GM23248 (cell line): ENCODE measurements at regions not wholly inside any gene's neighbourhood (a gene's known extent, or its start where the extent isn't known, plus 50 kb on each side); places are given as distances from the start of the nearest gene placed in this dataset.

Experiments used
- DNase-seq: peaks from one replicate; pipeline ENCODE4 v3.0.0-alpha.2; 2015
- H2AFZ ChIP-seq: fragments of 200-600 bp; sonication (generic); 2 replicates; pipeline ENCODE4 v1.6.1; 2016; ENCODE audit warnings: antibody characterized with exemption
- H3F3A ChIP-seq: fragments of 200-600 bp; sonication (generic); 2 replicates; pipeline ENCODE4 v1.6.1; 2016; ENCODE audit warnings: mild to moderate bottlenecking, antibody characterized with exemption, mixed run types; ENCODE audit not compliant: insufficient read depth
- H3K27ac ChIP-seq: fragments of 200-600 bp; sonication (generic); 2 replicates; pipeline ENCODE4 v1.5.1; 2016; ENCODE audit warnings: mild to moderate bottlenecking
- H3K27me3 ChIP-seq: fragments of 200-600 bp; sonication (generic); replicated peaks from 2 replicates; pipeline ENCODE4 v1.6.1; 2016; ENCODE audit warnings: mild to moderate bottlenecking; ENCODE audit not compliant: insufficient read depth
- H3K36me3 ChIP-seq: fragments of 200-600 bp; sonication (generic); 2 replicates; pipeline ENCODE4 v1.6.1; 2016; ENCODE audit warnings: low read depth, mild to moderate bottlenecking
- H3K4me1 ChIP-seq: fragments of 200-600 bp; sonication (generic); 2 replicates; pipeline ENCODE4 v1.6.1; 2016; ENCODE audit warnings: mild to moderate bottlenecking; ENCODE audit not compliant: insufficient read depth
- H3K4me2 ChIP-seq: fragments of 200-600 bp; sonication (generic); one replicate; pipeline ENCODE4 v1.6.1; 2016; ENCODE audit warnings: mild to moderate bottlenecking; ENCODE audit not compliant: unreplicated experiment
- H3K4me3 ChIP-seq: fragments of 200-600 bp; sonication (generic); 2 replicates; pipeline ENCODE4 v1.5.1; 2016; ENCODE audit warnings: mild to moderate bottlenecking
- H3K79me2 ChIP-seq: fragments of 200-600 bp; sonication (generic); 2 replicates; pipeline ENCODE4 v1.6.1; 2016; ENCODE audit warnings: mild to moderate bottlenecking; ENCODE audit not compliant: insufficient read depth
- H3K9ac ChIP-seq: fragments of 200-600 bp; sonication (generic); 2 replicates; pipeline ENCODE4 v1.6.1; 2016; ENCODE audit warnings: mild to moderate bottlenecking
- H3K9me2 ChIP-seq: fragments of 200-600 bp; sonication (generic); 2 replicates; pipeline ENCODE4 v1.6.1; 2016; ENCODE audit warnings: mixed run types, mild to moderate bottlenecking, moderate library complexity; ENCODE audit not compliant: insufficient read depth
- H3K9me3 ChIP-seq: fragments of 200-600 bp; sonication (generic); one replicate; pipeline ENCODE4 v1.6.1; 2017; ENCODE audit warnings: low read depth
- H4K20me1 ChIP-seq: fragments of 200-600 bp; sonication (generic); 2 replicates; pipeline ENCODE4 v1.6.0; 2016; ENCODE audit not compliant: insufficient read depth
- EZH2 ChIP-seq: fragments of 200-600 bp; sonication (generic); IDR thresholded peaks from 2 replicates; pipeline ENCODE4 v1.6.1; 2018; ENCODE audit warnings: antibody characterized with exemption, mild to moderate bottlenecking; ENCODE audit not compliant: insufficient read depth, poor library complexity, severe bottlenecking
- EZH2phosphoT487 ChIP-seq: fragments of 200-600 bp; sonication (generic); IDR thresholded peaks from 2 replicates; pipeline ENCODE4 v1.6.1; 2018; ENCODE audit warnings: antibody characterized with exemption, moderate library complexity, mild to moderate bottlenecking, low read depth; ENCODE audit not compliant: insufficient read depth
- WGBS, 2 experiments: methylation state at CpG; one replicate each; pipeline ENCODE4 v1.1.6; 2015 to 2017; ENCODE audit warnings: low lambda C conversion rate in 2 of 2, low coverage in 1 of 2; ENCODE audit errors: missing lambda C conversion rate in 2 of 2; 5-methylcytosine and 5-hydroxymethylcytosine counted together
- in situ Hi-C: fragments of 300-500 bp; cut with MboI; formaldehyde crosslinking; loops from 2 replicates; pipeline ENCODE4 v1.15.0; 2020

DNA sequence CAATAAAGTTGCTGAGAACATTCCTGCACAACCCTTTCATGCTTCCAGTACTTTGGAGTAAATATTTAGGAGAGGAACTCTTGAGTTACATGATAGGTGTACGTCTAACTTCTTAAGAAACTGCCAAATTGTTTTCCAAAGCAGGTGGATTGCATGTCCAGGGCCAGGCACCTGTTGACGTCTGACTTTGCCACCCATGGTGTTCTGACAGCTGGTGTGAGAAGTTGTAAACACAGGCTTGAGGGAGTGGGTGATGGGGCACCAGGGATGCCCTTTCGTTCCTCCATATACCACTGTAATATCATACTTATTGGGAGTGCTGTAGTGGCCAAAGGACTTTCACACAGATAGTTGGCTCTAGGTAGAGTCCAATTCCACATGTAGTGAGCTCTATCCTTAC lies 352.1 kb downstream of the GADD45G start:
- no peaks in the 10 kb centered on the region for H3K9me2 ChIP-seq
- no peak overlapping the region for H3K4me2 ChIP-seq
- no peak overlapping the region for H3K4me3 ChIP-seq
- 61 to 70% methylated on average over 3 of the region's 3 CpGs for WGBS, 2 experiments
- no peaks in the 10 kb centered on the region for H3K27me3 ChIP-seq
- no peak for DNase-seq
- H3F3A ChIP-seq, result peaks cover 12% of the 10 kb centered on the region
- in situ Hi-C loops, result no loop called here
- TF ChIP-seq EZH2phosphoT487, result no peak
- TF ChIP-seq EZH2, result no peak
- H3K36me3 ChIP-seq, result no peaks in the 10 kb centered on the region
- peaks cover 2% of the 10 kb centered on the region; the same call in 1 of the 2 replicates for H3K4me1 ChIP-seq
- no peak overlapping the region for H3K9ac ChIP-seq
- H2AFZ ChIP-seq, result no peak overlapping the region
- no peaks in the 10 kb centered on the region for H3K9me3 ChIP-seq
- H3K79me2 ChIP-seq, result no peaks in the 10 kb centered on the region
- H3K27ac ChIP-seq, result no peak overlapping the region
- H4K20me1 ChIP-seq, result no peaks in the 10 kb centered on the region

DNA sequence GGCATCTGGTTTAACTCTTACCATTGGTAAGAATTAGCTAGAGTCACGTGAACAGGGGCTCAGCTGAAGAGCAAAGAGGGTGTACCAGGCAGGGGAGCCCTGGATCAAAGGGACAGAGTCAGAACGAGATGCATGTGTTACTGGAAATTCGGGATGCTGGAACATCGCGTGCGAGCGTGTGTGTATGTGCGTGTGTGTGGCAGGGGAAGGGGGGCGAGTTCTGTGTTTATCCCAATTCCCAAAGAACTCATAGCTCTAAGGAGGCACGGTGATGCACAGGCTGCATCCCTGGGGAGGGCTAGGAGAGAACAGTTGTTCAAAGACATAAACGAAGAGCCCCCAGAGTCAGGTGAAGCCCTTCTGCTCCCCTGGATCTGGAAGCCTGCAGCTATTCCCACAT lies 353.3 kb downstream of the GADD45G start:
- H3K36me3 ChIP-seq, result no peaks in the 10 kb centered on the region
- WGBS, 2 experiments, result 29 to 30% methylated on average over 11 of the region's 11 CpGs
- peaks cover 2% of the 10 kb centered on the region; the same call in 1 of the 2 replicates for H3F3A ChIP-seq
- no peak for TF ChIP-seq EZH2
- no peak for TF ChIP-seq EZH2phosphoT487
- H3K9me2 ChIP-seq, result no peaks in the 10 kb centered on the region
- no peaks in the 10 kb centered on the region for H3K9me3 ChIP-seq
- H3K4me1 ChIP-seq, result peaks cover 6% of the 10 kb centered on the region; the same call in 1 of the 2 replicates
- H2AFZ ChIP-seq, result no peak overlapping the region
- peak; percentile 18 for DNase-seq
- H4K20me1 ChIP-seq, result no peaks in the 10 kb centered on the region
- H3K4me2 ChIP-seq, result no peak overlapping the region
- no peak overlapping the region for H3K9ac ChIP-seq
- no peaks in the 10 kb centered on the region for H3K79me2 ChIP-seq
- H3K27ac ChIP-seq, result no peak overlapping the region
- in situ Hi-C loops, result no loop called here
- H3K27me3 ChIP-seq, result no peaks in the 10 kb centered on the region
- no peak overlapping the region for H3K4me3 ChIP-seq

DNA sequence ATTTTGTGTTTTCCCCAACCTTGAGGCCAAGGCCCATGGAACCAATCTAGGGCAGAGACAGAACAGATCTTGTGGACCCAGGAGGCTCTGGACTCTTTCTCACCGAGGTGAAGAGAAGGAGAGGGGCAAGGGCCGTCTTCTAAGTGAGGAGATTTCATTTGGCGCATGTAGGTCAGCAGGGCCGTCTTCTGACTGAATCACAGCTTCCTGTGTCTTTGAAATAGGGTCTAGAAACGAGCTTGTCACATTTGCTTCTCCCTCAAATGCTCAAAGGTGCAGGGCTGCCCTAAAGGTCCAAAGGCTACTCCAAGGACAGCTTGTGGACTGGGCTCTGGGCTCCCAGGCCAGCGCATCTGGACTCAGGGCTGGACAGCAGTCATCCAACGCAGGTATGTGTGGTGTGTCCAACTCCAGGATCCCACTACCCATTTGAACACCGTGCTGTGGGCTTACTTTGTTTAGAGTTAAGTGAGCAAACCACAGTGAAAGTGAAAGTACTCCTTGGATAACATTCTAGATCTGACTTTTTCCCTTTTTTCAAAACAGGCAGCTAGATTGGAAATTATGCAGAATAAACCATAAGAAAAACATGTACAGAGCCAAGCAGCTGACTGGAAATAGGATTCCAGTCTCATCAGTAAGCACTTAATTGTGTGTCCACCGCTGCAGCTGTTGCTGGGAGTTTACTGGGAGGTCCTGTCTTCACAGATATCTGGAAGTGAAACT lies 357.0 kb downstream of the GADD45G start:
- Histone ChIP-seq H3K4me1 (peaks cover 6% of the 10 kb centered on the region; the same call in 1 of the 2 replicates), H3K9ac (no peak overlapping the region), H3K9me2 (no peaks in the 10 kb centered on the region), H3K4me3 (peak overlapping the region; percentile 33; the same call in 1 of the 2 replicates), H3K27me3 (no peaks in the 10 kb centered on the region), H3K9me3 (no peaks in the 10 kb centered on the region), H3K27ac (no peak overlapping the region), H4K20me1 (no peaks in the 10 kb centered on the region), H2AFZ (peak overlapping the region; percentile 56), H3K79me2 (no peaks in the 10 kb centered on the region), H3K36me3 (no peaks in the 10 kb centered on the region), H3F3A (no peaks in the 10 kb centered on the region), H3K4me2 (peak overlapping the region; percentile 61)
- 42 to 43% methylated on average over 9 of the region's 9 CpGs for WGBS, 2 experiments
- DNase-seq, result peak; percentile 52
- TF ChIP-seq EZH2 (no peak), EZH2phosphoT487 (no peak)
- in situ Hi-C loops, result no loop called here

DNA sequence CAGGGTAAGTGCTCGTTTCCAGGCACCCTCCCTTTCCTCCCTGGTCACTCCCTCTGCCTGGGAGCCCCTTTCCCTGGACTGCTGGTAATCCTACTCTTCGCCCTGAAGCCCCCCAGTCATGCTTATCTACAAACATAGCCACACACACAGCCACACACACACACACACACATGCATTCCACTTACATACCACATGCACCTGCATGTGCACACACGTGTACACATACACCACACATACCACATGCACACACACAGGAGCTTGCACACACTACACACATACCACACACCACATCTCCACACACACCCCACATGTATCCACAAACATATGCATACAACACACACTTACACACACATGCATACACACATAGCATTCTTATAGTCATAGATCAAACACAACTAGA lies 358.5 kb downstream of the GADD45G start:
- no peaks in the 10 kb centered on the region for H3F3A ChIP-seq
- no peak overlapping the region for H3K9ac ChIP-seq
- no peak overlapping the region for H3K4me3 ChIP-seq
- no peak overlapping the region for H3K27ac ChIP-seq
- no peak overlapping the region for H3K4me2 ChIP-seq
- no peaks in the 10 kb centered on the region for H3K36me3 ChIP-seq
- H3K4me1 ChIP-seq, result peaks cover 6% of the 10 kb centered on the region; the same call in 1 of the 2 replicates
- H2AFZ ChIP-seq, result no peak overlapping the region
- DNase-seq, result no peak
- 54 to 67% methylated on average over 3 of the region's 3 CpGs for WGBS, 2 experiments
- TF ChIP-seq EZH2phosphoT487, result no peak
- no peak for TF ChIP-seq EZH2
- H3K79me2 ChIP-seq, result no peaks in the 10 kb centered on the region
- no peaks in the 10 kb centered on the region for H3K27me3 ChIP-seq
- H3K9me3 ChIP-seq, result no peaks in the 10 kb centered on the region
- H4K20me1 ChIP-seq, result no peaks in the 10 kb centered on the region
- in situ Hi-C loops, result no loop called here
- H3K9me2 ChIP-seq, result no peaks in the 10 kb centered on the region

DNA sequence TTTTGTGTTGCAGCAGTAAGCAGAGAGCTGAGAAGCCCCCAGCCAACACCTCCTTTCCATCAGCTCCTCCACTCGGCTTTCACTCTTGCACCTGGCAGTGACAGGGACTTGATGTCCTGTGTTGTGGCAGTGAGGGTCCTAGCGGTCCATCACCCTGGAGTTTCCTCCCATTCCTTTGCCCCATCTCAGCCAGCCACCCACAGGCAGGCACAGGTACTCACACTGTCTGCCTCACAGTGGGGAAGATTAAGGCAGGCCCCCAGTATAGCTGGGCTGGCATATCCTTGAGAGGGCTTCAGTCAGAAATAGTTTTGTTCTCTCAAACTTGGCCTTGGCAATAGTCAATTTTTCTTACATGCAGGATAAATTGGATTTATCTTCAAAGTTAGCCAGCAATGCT lies 362.7 kb downstream of the GADD45G start:
- no peaks in the 10 kb centered on the region for H3K9me2 ChIP-seq
- H3K4me3 ChIP-seq, result no peak overlapping the region
- no peak overlapping the region for H3K9ac ChIP-seq
- no peaks in the 10 kb centered on the region for H3F3A ChIP-seq
- H4K20me1 ChIP-seq, result no peaks in the 10 kb centered on the region
- no peaks in the 10 kb centered on the region for H3K9me3 ChIP-seq
- 64 to 75% methylated on average over 2 of the region's 2 CpGs for WGBS, 2 experiments
- H3K27me3 ChIP-seq, result no peaks in the 10 kb centered on the region
- no peak overlapping the region for H2AFZ ChIP-seq
- no peaks in the 10 kb centered on the region for H3K79me2 ChIP-seq
- in situ Hi-C loops, result no loop called here
- no peak for TF ChIP-seq EZH2
- no peak overlapping the region for H3K27ac ChIP-seq
- no peaks in the 10 kb centered on the region for H3K36me3 ChIP-seq
- no peak for DNase-seq
- H3K4me1 ChIP-seq, result no peaks in the 10 kb centered on the region
- no peak overlapping the region for H3K4me2 ChIP-seq
